Loucy (cell line): ENCODE measurements at regions not wholly inside any gene's neighbourhood (a gene's known extent, or its start where the extent isn't known, plus 50 kb on each side); places are given as distances from the start of the nearest gene placed in this dataset.

Experiments used
- EZH2phosphoT487 ChIP-seq: fragments of 200-600 bp; IDR thresholded peaks from 2 replicates; pipeline ENCODE4 v1.6.1; 2018; ENCODE audit warnings: antibody characterized with exemption, mild to moderate bottlenecking, moderate library complexity, borderline replicate concordance
- TF ChIP-seq, protein P1 (sequence below): fragments of 200-600 bp; sonication (generic); conservative IDR thresholded peaks from 2 replicates; pipeline ENCODE4 v1.5.1; 2014; ENCODE audit warnings: mild to moderate bottlenecking, antibody characterized with exemption, low read length

DNA sequence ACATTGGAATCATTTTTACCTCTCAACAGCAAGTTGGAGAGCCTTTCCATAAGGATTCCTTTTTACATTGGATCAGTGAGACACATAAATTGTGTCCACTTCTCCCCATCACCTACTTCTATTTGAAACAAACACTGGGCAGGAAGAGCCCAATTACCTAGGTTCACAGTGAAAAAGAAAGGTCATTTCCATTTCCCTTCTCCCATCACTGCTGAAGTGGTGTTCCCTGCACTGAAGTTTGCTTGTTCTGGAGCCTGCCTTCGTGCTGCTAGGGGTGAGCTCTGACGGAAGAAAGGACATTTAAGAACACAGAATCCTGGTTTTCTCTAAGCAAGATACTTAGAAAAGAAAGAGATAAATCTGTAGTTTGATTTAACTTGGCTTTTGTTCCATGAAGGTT lies 123.8 kb upstream of the ZBTB20 start:
- TF ChIP-seq EZH2phosphoT487, result no peak
- TF ChIP-seq, protein P1, sequence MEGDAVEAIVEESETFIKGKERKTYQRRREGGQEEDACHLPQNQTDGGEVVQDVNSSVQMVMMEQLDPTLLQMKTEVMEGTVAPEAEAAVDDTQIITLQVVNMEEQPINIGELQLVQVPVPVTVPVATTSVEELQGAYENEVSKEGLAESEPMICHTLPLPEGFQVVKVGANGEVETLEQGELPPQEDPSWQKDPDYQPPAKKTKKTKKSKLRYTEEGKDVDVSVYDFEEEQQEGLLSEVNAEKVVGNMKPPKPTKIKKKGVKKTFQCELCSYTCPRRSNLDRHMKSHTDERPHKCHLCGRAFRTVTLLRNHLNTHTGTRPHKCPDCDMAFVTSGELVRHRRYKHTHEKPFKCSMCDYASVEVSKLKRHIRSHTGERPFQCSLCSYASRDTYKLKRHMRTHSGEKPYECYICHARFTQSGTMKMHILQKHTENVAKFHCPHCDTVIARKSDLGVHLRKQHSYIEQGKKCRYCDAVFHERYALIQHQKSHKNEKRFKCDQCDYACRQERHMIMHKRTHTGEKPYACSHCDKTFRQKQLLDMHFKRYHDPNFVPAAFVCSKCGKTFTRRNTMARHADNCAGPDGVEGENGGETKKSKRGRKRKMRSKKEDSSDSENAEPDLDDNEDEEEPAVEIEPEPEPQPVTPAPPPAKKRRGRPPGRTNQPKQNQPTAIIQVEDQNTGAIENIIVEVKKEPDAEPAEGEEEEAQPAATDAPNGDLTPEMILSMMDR, result no peak
